HEK293 (cell line): ENCODE measurements at regions not wholly inside any gene's neighbourhood (a gene's known extent, or its start where the extent isn't known, plus 50 kb on each side); places are given as distances from the start of the nearest gene placed in this dataset.

Source experiments
- CTCF ChIA-PET: fragments of 350-600 bp; formaldehyde crosslinking; extraction: SDS; loops from one replicate; lab custom pipeline; 2021; ENCODE audit warnings: antibody characterized with exemption; lab: Yijun Ruan, JAX
- POLR2A ChIA-PET: fragments of 300-600 bp; formaldehyde crosslinking; extraction: SDS; loops from one replicate; lab custom pipeline; 2020; ENCODE audit warnings: antibody characterized with exemption, inconsistent platforms; lab: Yijun Ruan, JAX
- H3K27ac ChIP-seq: fragments of 200-500 bp; sonication (Bioruptor generic); 2 replicates; pipeline ENCODE4 v1.5.1; 2014; ENCODE audit warnings: low read depth, low read length, control low read depth, inconsistent platforms; ENCODE audit errors: extremely low read depth
- H3K36me3 ChIP-seq, 2 experiments: fragments of 200-500 bp in 1 of 2; sonication (Bioruptor generic) in 1 of 2; 1 replicate in 1 of 2; 2 replicates in 1 of 2; pipeline ENCODE4 v1.5.1; 2014 to 2017; ENCODE audit warnings: inconsistent platforms in 2 of 2, low read length in 2 of 2; ENCODE audit not compliant: control insufficient read depth in 2 of 2, insufficient read depth in 1 of 2
- H3K4me1 ChIP-seq: fragments of 200-500 bp; sonication (Bioruptor generic); 2 replicates; pipeline ENCODE4 v1.5.1; 2014; ENCODE audit warnings: mild to moderate bottlenecking, low read length, inconsistent platforms; ENCODE audit not compliant: control insufficient read depth, insufficient read depth
- H3K4me3 ChIP-seq: 2 replicates; pipeline ENCODE4 v1.5.1; 2011; ENCODE audit warnings: low read depth, mild to moderate bottlenecking, control low read depth, low read length, moderate library complexity
- H3K9me3 ChIP-seq: fragments of 200-500 bp; sonication (Bioruptor generic); 2 replicates; pipeline ENCODE4 v1.5.1; 2014; ENCODE audit warnings: low read depth, low read length, inconsistent platforms; ENCODE audit not compliant: control insufficient read depth, insufficient read depth
- MEIS1 ChIP-seq: sonication (generic); formaldehyde crosslinking; IDR thresholded peaks from 2 replicates; pipeline ENCODE4 v1.8.1; 2022; ENCODE audit warnings: missing genetic modification reagents, mild to moderate bottlenecking, borderline replicate concordance
- PATZ1 ChIP-seq: fragments of 450-650 bp; formaldehyde crosslinking; IDR thresholded peaks from 2 replicates; pipeline ENCODE4 v1.5.1; 2016; ENCODE audit warnings: missing biosample characterization, missing genetic modification characterization
- PRDM4 ChIP-seq: fragments of 450-650 bp; formaldehyde crosslinking; IDR thresholded peaks from 2 replicates; pipeline ENCODE4 v1.5.1; 2017; ENCODE audit warnings: missing biosample characterization, missing genetic modification characterization
- TCF7L2 ChIP-seq: IDR thresholded peaks from 2 replicates; pipeline ENCODE4 v1.6.1; 2011; ENCODE audit warnings: low read depth, mild to moderate bottlenecking, inconsistent platforms, low read length, moderate library complexity, borderline replicate concordance
- ZBTB6 ChIP-seq: fragments of 450-650 bp; formaldehyde crosslinking; IDR thresholded peaks from 2 replicates; pipeline ENCODE4 v1.5.1; 2017; ENCODE audit warnings: missing biosample characterization, missing genetic modification characterization
- ZBTB8A ChIP-seq: fragments of 450-650 bp; formaldehyde crosslinking; IDR thresholded peaks from 2 replicates; pipeline ENCODE4 v1.5.1; 2016; ENCODE audit warnings: missing biosample characterization, missing genetic modification characterization
- ZFP69B ChIP-seq: fragments of 450-650 bp; formaldehyde crosslinking; IDR thresholded peaks from 2 replicates; pipeline ENCODE4 v1.5.1; 2016; ENCODE audit warnings: missing biosample characterization, missing genetic modification characterization
- ZNF184 ChIP-seq: fragments of 450-650 bp; IDR thresholded peaks from 2 replicates; pipeline ENCODE4 v1.5.1; 2018; ENCODE audit warnings: missing biosample characterization, mild to moderate bottlenecking, missing genetic modification characterization
- ZNF600 ChIP-seq: fragments of 450-650 bp; formaldehyde crosslinking; IDR thresholded peaks from 2 replicates; pipeline ENCODE4 v1.5.1; 2016; ENCODE audit warnings: missing biosample characterization, missing genetic modification characterization
- ZNF830 ChIP-seq: fragments of 450-650 bp; IDR thresholded peaks from 2 replicates; pipeline ENCODE4 v1.5.0; 2018; ENCODE audit warnings: missing biosample characterization, missing genetic modification characterization, low read depth, mild to moderate bottlenecking, moderate library complexity
- TF ChIP-seq, protein P1 (sequence below): fragments of 450-650 bp; formaldehyde crosslinking; conservative IDR thresholded peaks from 2 replicates; pipeline ENCODE4 v1.5.1; 2016; ENCODE audit warnings: low read depth, missing biosample characterization, missing genetic modification characterization
- TF ChIP-seq, protein P2 (sequence below): fragments of 450-650 bp; formaldehyde crosslinking; IDR thresholded peaks from 2 replicates; pipeline ENCODE4 v1.5.1; 2016; ENCODE audit warnings: missing biosample characterization, missing genetic modification characterization

DNA sequence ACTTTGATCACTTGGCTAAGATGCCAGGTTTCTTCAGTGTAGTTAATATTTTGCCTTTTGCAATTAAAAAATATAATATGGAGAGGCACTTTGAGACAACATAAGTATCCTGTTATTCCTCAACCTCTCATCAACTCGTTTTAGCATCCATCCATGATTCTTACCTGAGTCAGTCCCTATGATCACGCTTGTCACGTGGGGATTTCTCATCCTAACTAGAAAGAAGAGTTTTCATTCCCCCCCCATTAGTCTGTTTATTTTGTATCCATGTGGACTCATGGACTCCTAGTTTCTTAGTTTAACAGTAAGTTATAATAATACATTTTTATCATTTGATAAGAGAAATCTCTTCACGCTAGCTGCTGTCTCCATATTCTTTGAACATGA is 110.3 kb downstream of the SLC25A47 start:
- ChIA-PET CTCF (interaction anchor here (0.9 kb wide), 1 partner anchor 13 kb away, joined by 7 read pairs; no protein-coding TSS in a partner anchor), POLR2A (no interaction called here)
- no peaks in the 10 kb centered on the region for H3K36me3 ChIP-seq
- no peak overlapping the region for H3K4me3 ChIP-seq
- H3K4me1 ChIP-seq = no peaks in the 10 kb centered on the region
- TF ChIP-seq TCF7L2 = no peak
- TF ChIP-seq, protein P1, sequence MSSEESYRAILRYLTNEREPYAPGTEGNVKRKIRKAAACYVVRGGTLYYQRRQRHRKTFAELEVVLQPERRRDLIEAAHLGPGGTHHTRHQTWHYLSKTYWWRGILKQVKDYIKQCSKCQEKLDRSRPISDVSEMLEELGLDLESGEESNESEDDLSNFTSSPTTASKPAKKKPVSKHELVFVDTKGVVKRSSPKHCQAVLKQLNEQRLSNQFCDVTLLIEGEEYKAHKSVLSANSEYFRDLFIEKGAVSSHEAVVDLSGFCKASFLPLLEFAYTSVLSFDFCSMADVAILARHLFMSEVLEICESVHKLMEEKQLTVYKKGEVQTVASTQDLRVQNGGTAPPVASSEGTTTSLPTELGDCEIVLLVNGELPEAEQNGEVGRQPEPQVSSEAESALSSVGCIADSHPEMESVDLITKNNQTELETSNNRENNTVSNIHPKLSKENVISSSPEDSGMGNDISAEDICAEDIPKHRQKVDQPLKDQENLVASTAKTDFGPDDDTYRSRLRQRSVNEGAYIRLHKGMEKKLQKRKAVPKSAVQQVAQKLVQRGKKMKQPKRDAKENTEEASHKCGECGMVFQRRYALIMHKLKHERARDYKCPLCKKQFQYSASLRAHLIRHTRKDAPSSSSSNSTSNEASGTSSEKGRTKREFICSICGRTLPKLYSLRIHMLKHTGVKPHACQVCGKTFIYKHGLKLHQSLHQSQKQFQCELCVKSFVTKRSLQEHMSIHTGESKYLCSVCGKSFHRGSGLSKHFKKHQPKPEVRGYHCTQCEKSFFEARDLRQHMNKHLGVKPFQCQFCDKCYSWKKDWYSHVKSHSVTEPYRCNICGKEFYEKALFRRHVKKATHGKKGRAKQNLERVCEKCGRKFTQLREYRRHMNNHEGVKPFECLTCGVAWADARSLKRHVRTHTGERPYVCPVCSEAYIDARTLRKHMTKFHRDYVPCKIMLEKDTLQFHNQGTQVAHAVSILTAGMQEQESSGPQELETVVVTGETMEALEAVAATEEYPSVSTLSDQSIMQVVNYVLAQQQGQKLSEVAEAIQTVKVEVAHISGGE (tag by site-specific recombination) = no peak
- no peak for TF ChIP-seq ZNF184
- peak; percentile 15; the same call in 1 of the 2 replicates for TF ChIP-seq PRDM4 (tag by site-specific recombination)
- no peak for TF ChIP-seq ZBTB6 (tag by site-specific recombination)
- TF ChIP-seq, all 188 proteins: peak for 1
- Histone ChIP-seq H3K27ac (no peak overlapping the region), H3K9me3 (no peaks in the 10 kb centered on the region)

DNA sequence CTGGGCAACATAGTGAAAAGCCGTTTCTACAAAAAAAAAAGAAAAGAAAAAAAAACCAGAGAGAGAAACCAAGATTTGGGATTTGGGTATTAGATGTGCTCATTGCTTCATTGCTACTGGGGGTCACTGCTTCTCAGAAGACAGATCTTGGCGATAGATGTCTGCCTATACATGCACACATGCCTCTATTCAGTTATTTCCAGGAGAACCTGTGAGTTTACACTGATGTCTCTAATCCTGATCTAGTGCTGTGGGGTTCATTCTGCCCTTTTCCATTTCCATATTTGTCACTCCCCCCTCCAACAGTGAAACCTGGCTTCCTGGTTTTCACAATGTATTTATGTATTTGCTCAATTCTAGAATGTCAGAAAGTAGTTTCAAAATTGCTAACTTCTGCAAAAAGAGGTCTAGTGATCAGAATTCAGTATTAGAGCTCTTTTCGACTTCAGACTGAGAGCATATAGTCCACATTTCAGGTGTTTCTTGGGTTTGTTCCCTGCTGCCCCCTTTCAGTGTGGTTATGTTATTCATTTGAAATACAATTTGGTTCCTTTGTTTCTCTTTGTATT is 111.0 kb downstream of the SLC25A47 start:
- TF ChIP-seq, protein P2, sequence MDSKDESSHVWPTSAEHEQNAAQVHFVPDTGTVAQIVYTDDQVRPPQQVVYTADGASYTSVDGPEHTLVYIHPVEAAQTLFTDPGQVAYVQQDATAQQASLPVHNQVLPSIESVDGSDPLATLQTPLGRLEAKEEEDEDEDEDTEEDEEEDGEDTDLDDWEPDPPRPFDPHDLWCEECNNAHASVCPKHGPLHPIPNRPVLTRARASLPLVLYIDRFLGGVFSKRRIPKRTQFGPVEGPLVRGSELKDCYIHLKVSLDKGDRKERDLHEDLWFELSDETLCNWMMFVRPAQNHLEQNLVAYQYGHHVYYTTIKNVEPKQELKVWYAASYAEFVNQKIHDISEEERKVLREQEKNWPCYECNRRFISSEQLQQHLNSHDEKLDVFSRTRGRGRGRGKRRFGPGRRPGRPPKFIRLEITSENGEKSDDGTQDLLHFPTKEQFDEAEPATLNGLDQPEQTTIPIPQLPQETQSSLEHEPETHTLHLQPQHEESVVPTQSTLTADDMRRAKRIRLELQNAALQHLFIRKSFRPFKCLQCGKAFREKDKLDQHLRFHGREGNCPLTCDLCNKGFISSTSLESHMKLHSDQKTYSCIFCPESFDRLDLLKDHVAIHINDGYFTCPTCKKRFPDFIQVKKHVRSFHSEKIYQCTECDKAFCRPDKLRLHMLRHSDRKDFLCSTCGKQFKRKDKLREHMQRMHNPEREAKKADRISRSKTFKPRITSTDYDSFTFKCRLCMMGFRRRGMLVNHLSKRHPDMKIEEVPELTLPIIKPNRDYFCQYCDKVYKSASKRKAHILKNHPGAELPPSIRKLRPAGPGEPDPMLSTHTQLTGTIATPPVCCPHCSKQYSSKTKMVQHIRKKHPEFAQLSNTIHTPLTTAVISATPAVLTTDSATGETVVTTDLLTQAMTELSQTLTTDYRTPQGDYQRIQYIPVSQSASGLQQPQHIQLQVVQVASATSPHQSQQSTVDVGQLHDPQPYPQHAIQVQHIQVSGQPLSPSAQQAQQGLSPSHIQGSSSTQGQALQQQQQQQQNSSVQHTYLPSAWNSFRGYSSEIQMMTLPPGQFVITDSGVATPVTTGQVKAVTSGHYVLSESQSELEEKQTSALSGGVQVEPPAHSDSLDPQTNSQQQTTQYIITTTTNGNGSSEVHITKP = peak; percentile 53; the same call in 1 of the 2 replicates
- TF ChIP-seq MEIS1 (CRISPR knock-in tag) = no peak
- Histone ChIP-seq H3K36me3 (no peaks in the 10 kb centered on the region), H3K27ac (no peak overlapping the region), H3K9me3 (no peaks in the 10 kb centered on the region), H3K4me1 (no peaks in the 10 kb centered on the region), H3K4me3 (no peak overlapping the region)
- ChIA-PET POLR2A (no interaction called here), CTCF (interaction anchor here (0.9 kb wide), 1 partner anchor 13 kb away, joined by 7 read pairs; no protein-coding TSS in a partner anchor)

- 0 out of 2 replicates have a peak, but pooled peaks cover 3% of the 10 kb centered on the region for H3K4me1 ChIP-seq
- CTCF ChIA-PET = interaction anchor here (0.7 to 1.2 kb wide), 3 partner anchors 90 to 183 kb away, joined by 3 read pairs; no protein-coding TSS in a partner anchor
- no peaks in the 10 kb centered on the region for H3K9me3 ChIP-seq
- POLR2A ChIA-PET = no interaction called here
- no peaks in the 10 kb centered on the region for H3K36me3 ChIP-seq
- no peak overlapping the region for H3K4me3 ChIP-seq
- TF ChIP-seq ZNF600 (tag by site-specific recombination) (0 out of 2 replicates have a peak, but pooled peaks have one; percentile 20), ZNF830 (no peak), ZBTB8A (no peak), ZFP69B (tag by site-specific recombination) (no peak), PATZ1 (tag by site-specific recombination) (no peak)
- H3K27ac ChIP-seq = no peak overlapping the region
Observed at GRCh38 chr14:100434911-100435438, 111.8 kb downstream of the SLC25A47 start.
